DND-41 (cell line): ENCODE measurements at regions not wholly inside any gene's neighbourhood (a gene's known extent, or its start where the extent isn't known, plus 50 kb on each side); places are given as distances from the start of the nearest gene placed in this dataset.

Experiments
- CTCF ChIP-seq: IDR thresholded peaks from 2 replicates; pipeline ENCODE4 v1.5.1; 2012; ENCODE audit warnings: borderline replicate concordance, low read length, moderate library complexity, mild to moderate bottlenecking; ENCODE audit not compliant: poor library complexity, severe bottlenecking; ENCODE audit errors: extremely low read depth
- EZH2 ChIP-seq: IDR thresholded peaks from 3 replicates; pipeline ENCODE4 v1.6.1; 2012; ENCODE audit warnings: borderline replicate concordance, low read depth, mild to moderate bottlenecking, moderate library complexity, low read length, inconsistent platforms; ENCODE audit not compliant: severe bottlenecking

- TF ChIP-seq CTCF (no peak), EZH2 (no peak)
These were observed 335.2 kb downstream of the ADAM29 start for GRCh38 chr4:175253184-175253902.
